GM23338 (cell line): ENCODE measurements at regions not wholly inside any gene's neighbourhood (a gene's known extent, or its start where the extent isn't known, plus 50 kb on each side); places are given as distances from the start of the nearest gene placed in this dataset.

ENCODE experiments used
- ATAC-seq: fragments of 200-7000 bp; cut with Tn5 transposase; 3 replicates; pipeline ENCODE4 v1.9.1; 2020
- DNase-seq: peaks from one replicate; pipeline ENCODE4 v3.0.0-alpha.2; 2015; ENCODE audit warnings: low spot score
- H2AFZ ChIP-seq: fragments of 200-600 bp; sonication (generic); 2 replicates; pipeline ENCODE4 v1.8.0; 2016; ENCODE audit warnings: antibody characterized with exemption, mild to moderate bottlenecking, moderate library complexity
- H3F3A ChIP-seq: fragments of 200-600 bp; sonication (generic); replicated peaks from 2 replicates; pipeline ENCODE4 v1.8.0; 2017; ENCODE audit warnings: antibody characterized with exemption, mixed run types, low read depth
- H3K27ac ChIP-seq: fragments of 200-600 bp; sonication (generic); 2 replicates; pipeline ENCODE4 v1.6.1; 2016; ENCODE audit warnings: low read depth
- H3K27me3 ChIP-seq: fragments of 200-600 bp; sonication (generic); 2 replicates; pipeline ENCODE4 v1.8.0; 2016; ENCODE audit warnings: mild to moderate bottlenecking, mixed run types, moderate library complexity; ENCODE audit not compliant: insufficient read depth
- H3K36me3 ChIP-seq: fragments of 200-600 bp; sonication (generic); 2 replicates; pipeline ENCODE4 v1.8.0; 2016; ENCODE audit warnings: mild to moderate bottlenecking; ENCODE audit not compliant: insufficient read depth
- H3K4me1 ChIP-seq: fragments of 200-600 bp; sonication (generic); 2 replicates; pipeline ENCODE4 v1.8.0; 2016; ENCODE audit warnings: mild to moderate bottlenecking, moderate library complexity; ENCODE audit not compliant: insufficient read depth
- H3K4me2 ChIP-seq: fragments of 200-600 bp; sonication (generic); 2 replicates; pipeline ENCODE4 v1.7.1; 2017; ENCODE audit warnings: mixed run types
- H3K4me3 ChIP-seq: fragments of 200-600 bp; sonication (generic); 2 replicates; pipeline ENCODE4 v1.6.1; 2016; ENCODE audit warnings: mixed run types
- H3K79me2 ChIP-seq: fragments of 200-600 bp; sonication (generic); replicated peaks from 2 replicates; pipeline ENCODE4 v1.8.0; 2017; ENCODE audit warnings: mild to moderate bottlenecking; ENCODE audit not compliant: insufficient read depth
- H3K9me2 ChIP-seq: fragments of 200-600 bp; sonication (generic); 2 replicates; pipeline ENCODE4 v1.8.0; 2017; ENCODE audit not compliant: insufficient read depth
- H4K20me1 ChIP-seq: fragments of 200-600 bp; sonication (generic); replicated peaks from 2 replicates; pipeline ENCODE4 v1.8.0; 2017; ENCODE audit warnings: mild to moderate bottlenecking; ENCODE audit not compliant: insufficient read depth
- H3K27ac Mint-ChIP-seq: 2 replicates; pipeline ENCODE4 v1.8.0; 2020; ENCODE audit warnings: inconsistent platforms, mild to moderate bottlenecking, moderate library complexity, mixed read lengths
- H3K27me3 Mint-ChIP-seq: 3 replicates; pipeline ENCODE4 v1.8.0; 2022; ENCODE audit warnings: low read depth, mild to moderate bottlenecking, moderate library complexity, mixed read lengths, inconsistent platforms; ENCODE audit not compliant: insufficient read depth, poor library complexity
- H3K36me3 Mint-ChIP-seq: 3 replicates; pipeline ENCODE4 v1.8.0; 2021; ENCODE audit warnings: low read depth, mild to moderate bottlenecking, inconsistent platforms, moderate library complexity, mixed read lengths
- H3K4me1 Mint-ChIP-seq: 3 replicates; pipeline ENCODE4 v1.8.0; 2020; ENCODE audit warnings: mild to moderate bottlenecking, inconsistent platforms, mixed read lengths
- H3K4me3 Mint-ChIP-seq: 3 replicates; pipeline ENCODE4 v1.8.0; 2021; ENCODE audit warnings: moderate library complexity, mild to moderate bottlenecking, inconsistent platforms, mixed read lengths
- H3K9me3 Mint-ChIP-seq: 3 replicates; pipeline ENCODE4 v1.8.0; 2020; ENCODE audit warnings: moderate library complexity, mild to moderate bottlenecking, inconsistent platforms, mixed read lengths
- CREB1 ChIP-seq: fragments of 250-450 bp; sonication (Bioruptor Pico); IDR thresholded peaks from 2 replicates; pipeline ENCODE4 v1.5.0; 2020; ENCODE audit warnings: low read depth, mild to moderate bottlenecking, moderate library complexity
- ETS1 ChIP-seq: IDR thresholded peaks from 2 replicates; pipeline ENCODE4 v1.6.1; 2016; ENCODE audit warnings: antibody characterized with exemption
- EZH2 ChIP-seq: fragments of 200-600 bp; sonication (generic); IDR thresholded peaks from one replicate; pipeline ENCODE4 v1.8.0; 2017; ENCODE audit warnings: antibody characterized with exemption, mild to moderate bottlenecking, low read depth; ENCODE audit not compliant: unreplicated experiment
- EZH2phosphoT487 ChIP-seq: fragments of 200-600 bp; sonication (generic); IDR thresholded peaks from one replicate; pipeline ENCODE4 v1.8.1; 2018; ENCODE audit warnings: antibody characterized with exemption; ENCODE audit not compliant: unreplicated experiment
- JUNB ChIP-seq: IDR thresholded peaks from one replicate; pipeline ENCODE4 v1.6.1; 2016; ENCODE audit warnings: antibody characterized with exemption; ENCODE audit not compliant: unreplicated experiment
- NANOG ChIP-seq: IDR thresholded peaks from 2 replicates; pipeline ENCODE4 v1.6.1; 2016; ENCODE audit warnings: antibody characterized with exemption, borderline replicate concordance
- POLR2AphosphoS5 ChIP-seq: IDR thresholded peaks from 2 replicates; pipeline ENCODE4 v1.6.1; 2016; ENCODE audit warnings: antibody characterized with exemption, low read depth
- STAT1 ChIP-seq: IDR thresholded peaks from one replicate; pipeline ENCODE4 v1.6.1; 2016; ENCODE audit warnings: antibody characterized with exemption; ENCODE audit not compliant: unreplicated experiment
- ZNF114 ChIP-seq: fragments of 250-450 bp; sonication (Bioruptor Pico); IDR thresholded peaks from 2 replicates; pipeline ENCODE4 v1.5.0; 2020; ENCODE audit warnings: mild to moderate bottlenecking, moderate library complexity
- ZNF331 ChIP-seq: fragments of 250-450 bp; sonication (Bioruptor Pico); IDR thresholded peaks from 2 replicates; pipeline ENCODE4 v1.5.0; 2020; ENCODE audit warnings: low read depth, mild to moderate bottlenecking, moderate library complexity
- ZNF462 ChIP-seq: fragments of 250-450 bp; sonication (Bioruptor Pico); IDR thresholded peaks from 2 replicates; pipeline ENCODE4 v1.5.0; 2020; ENCODE audit warnings: mild to moderate bottlenecking, moderate library complexity
- TF ChIP-seq, protein P1 (sequence below), 2 experiments: fragments of 200-600 bp in 1 of 2; sonication (generic) in 1 of 2; conservative IDR thresholded peaks; 2 replicates each; pipeline versions ENCODE4 v1.5.1 to v1.6.1; 2016 to 2017; ENCODE audit warnings: antibody characterized with exemption in 2 of 2, low read depth in 2 of 2, mild to moderate bottlenecking in 2 of 2, moderate library complexity in 1 of 2
- TF ChIP-seq, protein P2 (sequence below): IDR thresholded peaks from one replicate; pipeline ENCODE4 v1.6.1; 2018; ENCODE audit warnings: antibody characterized with exemption; ENCODE audit not compliant: unreplicated experiment

GRCh38 chr1:173257805-173258204 lies 50.7 kb upstream of the TNFSF4 start:
- DNase-seq (no peak), ATAC-seq (no peak)
- H4K20me1 ChIP-seq, result no peaks in the 10 kb centered on the region
- TF ChIP-seq CREB1 (no peak), POLR2AphosphoS5 (no peak), NANOG (no peak), ZNF331 (CRISPR knock-in tag) (no peak), ZNF114 (no peak), EZH2phosphoT487 (no peak), JUNB (no peak), ZNF462 (CRISPR knock-in tag) (no peak), STAT1 (no peak), EZH2 (no peak), ETS1 (no peak)
- TF ChIP-seq, protein P1, sequence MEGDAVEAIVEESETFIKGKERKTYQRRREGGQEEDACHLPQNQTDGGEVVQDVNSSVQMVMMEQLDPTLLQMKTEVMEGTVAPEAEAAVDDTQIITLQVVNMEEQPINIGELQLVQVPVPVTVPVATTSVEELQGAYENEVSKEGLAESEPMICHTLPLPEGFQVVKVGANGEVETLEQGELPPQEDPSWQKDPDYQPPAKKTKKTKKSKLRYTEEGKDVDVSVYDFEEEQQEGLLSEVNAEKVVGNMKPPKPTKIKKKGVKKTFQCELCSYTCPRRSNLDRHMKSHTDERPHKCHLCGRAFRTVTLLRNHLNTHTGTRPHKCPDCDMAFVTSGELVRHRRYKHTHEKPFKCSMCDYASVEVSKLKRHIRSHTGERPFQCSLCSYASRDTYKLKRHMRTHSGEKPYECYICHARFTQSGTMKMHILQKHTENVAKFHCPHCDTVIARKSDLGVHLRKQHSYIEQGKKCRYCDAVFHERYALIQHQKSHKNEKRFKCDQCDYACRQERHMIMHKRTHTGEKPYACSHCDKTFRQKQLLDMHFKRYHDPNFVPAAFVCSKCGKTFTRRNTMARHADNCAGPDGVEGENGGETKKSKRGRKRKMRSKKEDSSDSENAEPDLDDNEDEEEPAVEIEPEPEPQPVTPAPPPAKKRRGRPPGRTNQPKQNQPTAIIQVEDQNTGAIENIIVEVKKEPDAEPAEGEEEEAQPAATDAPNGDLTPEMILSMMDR (conservative IDR thresholded peaks at IDR 0.05; ENCODE audit: low read depth in 2 of 2), result no peak
- TF ChIP-seq, protein P2, sequence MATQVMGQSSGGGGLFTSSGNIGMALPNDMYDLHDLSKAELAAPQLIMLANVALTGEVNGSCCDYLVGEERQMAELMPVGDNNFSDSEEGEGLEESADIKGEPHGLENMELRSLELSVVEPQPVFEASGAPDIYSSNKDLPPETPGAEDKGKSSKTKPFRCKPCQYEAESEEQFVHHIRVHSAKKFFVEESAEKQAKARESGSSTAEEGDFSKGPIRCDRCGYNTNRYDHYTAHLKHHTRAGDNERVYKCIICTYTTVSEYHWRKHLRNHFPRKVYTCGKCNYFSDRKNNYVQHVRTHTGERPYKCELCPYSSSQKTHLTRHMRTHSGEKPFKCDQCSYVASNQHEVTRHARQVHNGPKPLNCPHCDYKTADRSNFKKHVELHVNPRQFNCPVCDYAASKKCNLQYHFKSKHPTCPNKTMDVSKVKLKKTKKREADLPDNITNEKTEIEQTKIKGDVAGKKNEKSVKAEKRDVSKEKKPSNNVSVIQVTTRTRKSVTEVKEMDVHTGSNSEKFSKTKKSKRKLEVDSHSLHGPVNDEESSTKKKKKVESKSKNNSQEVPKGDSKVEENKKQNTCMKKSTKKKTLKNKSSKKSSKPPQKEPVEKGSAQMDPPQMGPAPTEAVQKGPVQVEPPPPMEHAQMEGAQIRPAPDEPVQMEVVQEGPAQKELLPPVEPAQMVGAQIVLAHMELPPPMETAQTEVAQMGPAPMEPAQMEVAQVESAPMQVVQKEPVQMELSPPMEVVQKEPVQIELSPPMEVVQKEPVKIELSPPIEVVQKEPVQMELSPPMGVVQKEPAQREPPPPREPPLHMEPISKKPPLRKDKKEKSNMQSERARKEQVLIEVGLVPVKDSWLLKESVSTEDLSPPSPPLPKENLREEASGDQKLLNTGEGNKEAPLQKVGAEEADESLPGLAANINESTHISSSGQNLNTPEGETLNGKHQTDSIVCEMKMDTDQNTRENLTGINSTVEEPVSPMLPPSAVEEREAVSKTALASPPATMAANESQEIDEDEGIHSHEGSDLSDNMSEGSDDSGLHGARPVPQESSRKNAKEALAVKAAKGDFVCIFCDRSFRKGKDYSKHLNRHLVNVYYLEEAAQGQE, result no peak
- H3K36me3 ChIP-seq, result no peaks in the 10 kb centered on the region
- H3K27me3 ChIP-seq, result no peaks in the 10 kb centered on the region
- Mint-ChIP-seq H3K27ac (no peak overlapping the region), H3K27me3 (peaks cover 2% of the 10 kb centered on the region), H3K9me3 (peaks cover 3% of the 10 kb centered on the region; the same call in 1 of the 3 replicates), H3K4me1 (no peaks in the 10 kb centered on the region), H3K4me3 (no peak overlapping the region), H3K36me3 (no peaks in the 10 kb centered on the region)
- H3K79me2 ChIP-seq, result no peaks in the 10 kb centered on the region
- H3K4me1 ChIP-seq, result no peaks in the 10 kb centered on the region
- no peak overlapping the region for H3K4me2 ChIP-seq
- H3K9me2 ChIP-seq, result no peaks in the 10 kb centered on the region
- H3K27ac ChIP-seq, result no peak overlapping the region
- no peaks in the 10 kb centered on the region for H3F3A ChIP-seq
- H3K4me3 ChIP-seq, result no peak overlapping the region
- no peak overlapping the region for H2AFZ ChIP-seq
